A673 (cell line): ENCODE measurements at regions not wholly inside any gene's neighbourhood (a gene's known extent, or its start where the extent isn't known, plus 50 kb on each side); places are given as distances from the start of the nearest gene placed in this dataset.

Source experiments
- BruUV-seq: library from RNA; stranded (reverse); fragments of 400-500 nt; replicated peaks from 2 replicates; lab custom pipeline; 2021; lab: Mats Ljungman, UMichigan
- CTCF ChIA-PET: fragments of 300-600 bp; sonication (Branson Sonifier 250); formaldehyde crosslinking; loops from one replicate; lab custom pipeline; 2022; ENCODE audit warnings: antibody characterized with exemption; lab: Charles Lee
- POLR2A ChIA-PET: fragments of 300-600 bp; sonication (Branson Sonifier 250); formaldehyde crosslinking; loops from one replicate; lab custom pipeline; 2022; ENCODE audit warnings: antibody characterized with exemption; ENCODE audit not compliant: low non-redundant PET; lab: Charles Lee
- DNase-seq: peaks from one replicate; pipeline ENCODE4 v3.0.0-alpha.2; 2015; ENCODE audit warnings: low spot score
- H3K27ac ChIP-seq: fragments of 200-600 bp; sonication (generic); 2 replicates; pipeline ENCODE4 v1.5.1; 2016; ENCODE audit warnings: mixed run types, low read depth, mild to moderate bottlenecking, mixed read lengths, antibody characterized with exemption, low read length; ENCODE audit not compliant: poor library complexity, severe bottlenecking
- H3K27me3 ChIP-seq: fragments of 200-600 bp; sonication (generic); replicated peaks from 2 replicates; pipeline ENCODE4 v1.6.1; 2017; ENCODE audit warnings: mixed run types, low read depth, mild to moderate bottlenecking, mixed read lengths, antibody characterized with exemption, low read length; ENCODE audit not compliant: insufficient read depth, poor library complexity
- H3K36me3 ChIP-seq: fragments of 200-600 bp; sonication (generic); 2 replicates; pipeline ENCODE4 v1.6.1; 2016; ENCODE audit warnings: mixed run types, mild to moderate bottlenecking, mixed read lengths, antibody characterized with exemption, low read length; ENCODE audit not compliant: insufficient read depth, poor library complexity, severe bottlenecking
- H3K4me1 ChIP-seq: fragments of 200-600 bp; sonication (generic); 2 replicates; pipeline ENCODE4 v1.6.1; 2017; ENCODE audit warnings: mixed run types, mild to moderate bottlenecking, mixed read lengths, antibody characterized with exemption, low read length; ENCODE audit not compliant: insufficient read depth, poor library complexity, severe bottlenecking
- H3K4me3 ChIP-seq: fragments of 200-600 bp; sonication (generic); 2 replicates; pipeline ENCODE4 v1.5.1; 2016; ENCODE audit warnings: low read depth, mixed run types, mild to moderate bottlenecking, mixed read lengths, low read length; ENCODE audit not compliant: poor library complexity, severe bottlenecking
- H3K9me3 ChIP-seq: fragments of 200-600 bp; sonication (generic); 2 replicates; pipeline ENCODE4 v1.6.1; 2016; ENCODE audit warnings: mixed run types, low read depth, mild to moderate bottlenecking, mixed read lengths, antibody characterized with exemption, low read length; ENCODE audit not compliant: poor library complexity, severe bottlenecking
- CTCF ChIP-seq: fragments of 300-800, 200-600 bp; sonication (generic); conservative IDR thresholded peaks from 2 replicates; pipeline ENCODE4 v1.5.1; 2017; ENCODE audit warnings: low read depth, mild to moderate bottlenecking, antibody characterized with exemption, low read length, moderate library complexity, mixed read lengths
- EZH2 ChIP-seq: fragments of 200-600 bp; sonication (generic); IDR thresholded peaks from 2 replicates; pipeline ENCODE4 v1.6.1; 2017; ENCODE audit warnings: borderline replicate concordance, low read depth, mild to moderate bottlenecking, mixed read lengths, antibody characterized with exemption, low read length; ENCODE audit not compliant: poor library complexity, severe bottlenecking
- intact Hi-C: fragments of 100-400 bp; cut with micrococcal nuclease; formaldehyde crosslinking; loops from one replicate; pipeline ENCODE4 v1.10.0; 2022; ENCODE audit not compliant: unreplicated experiment

- CTCF ChIA-PET: no interaction called here
These were observed 72.1 kb downstream of the GPR101 start for GRCh38 chrX:136961594-136962135.

GRCh38 chrX:136954930-136955329 lies 74.4 kb upstream of the RBMX start:
- ChIA-PET CTCF (no interaction called here), POLR2A (no interaction called here)
- no TSS peak for BruUV-seq
- Histone ChIP-seq H3K4me3 (no peak overlapping the region), H3K27ac (no peak overlapping the region), H3K36me3 (no peaks in the 10 kb centered on the region), H3K4me1 (no peaks in the 10 kb centered on the region), H3K9me3 (no peaks in the 10 kb centered on the region), H3K27me3 (no peaks in the 10 kb centered on the region)
- intact Hi-C loops: loop anchor here (1.0 to 5.0 kb wide), 3 partner anchors 97 to 972 kb away; no protein-coding TSS in a partner anchor
- TF ChIP-seq EZH2: no peak
- TF ChIP-seq CTCF: peak; percentile 65
- DNase-seq: peak; percentile 66

More at GRCh38 chrX:136961594-136962135, 72.1 kb downstream of the GPR101 start:
- peak; percentile 36 for DNase-seq
- Histone ChIP-seq H3K9me3 (no peaks in the 10 kb centered on the region), H3K27ac (no peak overlapping the region), H3K4me1 (peaks cover 10% of the 10 kb centered on the region), H3K4me3 (no peak overlapping the region), H3K27me3 (no peaks in the 10 kb centered on the region), H3K36me3 (no peaks in the 10 kb centered on the region)
- POLR2A ChIA-PET: no interaction called here
- no peak for TF ChIP-seq EZH2
- no peak for TF ChIP-seq CTCF
- BruUV-seq: no TSS peak
- intact Hi-C loops: no loop called here

GRCh38 chrX:136953867-136954787 lies 73.6 kb upstream of the RBMX start:
- no peaks in the 10 kb centered on the region for H3K27me3 ChIP-seq
- no TSS peak for BruUV-seq

More at GRCh38 chrX:136953867-136954787, 73.6 kb upstream of the RBMX start:
- Histone ChIP-seq H3K4me3 (no peak overlapping the region), H3K36me3 (no peaks in the 10 kb centered on the region), H3K4me1 (no peaks in the 10 kb centered on the region), H3K27ac (no peak overlapping the region), H3K9me3 (no peaks in the 10 kb centered on the region)
- peak; percentile 87 for DNase-seq
- ChIA-PET CTCF (no interaction called here), POLR2A (no interaction called here)
- intact Hi-C loops: loop anchor here (1.0 to 5.0 kb wide), 2 partner anchors 240 to 973 kb away; no protein-coding TSS in a partner anchor
- TF ChIP-seq EZH2 (no peak), CTCF (peak; percentile 75)
